GM12878 (cell line): ENCODE measurements at regions not wholly inside any gene's neighbourhood (a gene's known extent, or its start where the extent isn't known, plus 50 kb on each side); places are given as distances from the start of the nearest gene placed in this dataset.

ENCODE experiments used
- ATAC-seq: fragments of 200-7000 bp; cut with Tn5 transposase; 3 replicates; pipeline ENCODE4 v1.9.1; 2020; ENCODE audit warnings: mild to moderate bottlenecking, moderate library complexity
- BruUV-seq: library from RNA; stranded (reverse); fragments of 400-500 nt; replicated peaks from 2 replicates; lab custom pipeline; 2021; lab: Mats Ljungman, UMichigan
- CTCF ChIA-PET: fragments of 300-600 bp; sonication (Branson Sonifier 250); formaldehyde crosslinking; extraction: SDS; loops from one replicate; lab custom pipeline; 2021; ENCODE audit warnings: inconsistent platforms; lab: Yijun Ruan, JAX
- POLR2A ChIA-PET: fragments of 350-600 bp; formaldehyde crosslinking; extraction: SDS; loops from one replicate; lab custom pipeline; 2021; ENCODE audit warnings: inconsistent platforms; lab: Charles Lee
- RAD21 ChIA-PET: fragments of 300-600 bp; sonication (Branson Sonifier 250); formaldehyde crosslinking; loops from one replicate; lab custom pipeline; 2023; ENCODE audit warnings: antibody characterized with exemption; ENCODE audit not compliant: unreplicated experiment; lab: Charles Lee
- SMC1A ChIA-PET: fragments of 300-600 bp; sonication (Branson Sonifier 250); formaldehyde crosslinking; loops from one replicate; lab custom pipeline; 2023; ENCODE audit not compliant: unreplicated experiment, uncharacterized antibody; lab: Charles Lee
- DNase-seq: peaks from one replicate; pipeline ENCODE4 v3.0.0-alpha.2; 2011; ENCODE audit warnings: low read depth, low spot score
- FAIRE-seq: peaks from 3 replicates; lab custom pipeline; 2011; peaks lifted over from hg19 to GRCh38; lab: Jason Lieb, UNC
- H2AFZ ChIP-seq: 2 replicates; pipeline ENCODE4 v1.6.0; 2011; ENCODE audit warnings: low read depth, low read length, control low read depth; ENCODE audit not compliant: control insufficient read depth
- H3K27ac ChIP-seq: 2 replicates; pipeline ENCODE4 v1.5.1; 2011; ENCODE audit warnings: control low read depth; ENCODE audit not compliant: control insufficient read depth, insufficient read depth
- H3K27me3 ChIP-seq, 2 experiments: replicated peaks in 1 of 2; 2 replicates each; pipeline versions ENCODE4 v1.6.0 to v1.6.1; 2011; ENCODE audit warnings: low read length in 1 of 2; ENCODE audit not compliant: control insufficient read depth in 2 of 2, insufficient read depth in 2 of 2
- H3K36me3 ChIP-seq, 2 experiments: 2 replicates each; pipeline ENCODE4 v1.5.1; 2011; ENCODE audit warnings: low read length in 1 of 2; ENCODE audit not compliant: control insufficient read depth in 2 of 2, insufficient read depth in 2 of 2
- H3K4me1 ChIP-seq: 2 replicates; pipeline ENCODE4 v1.6.1; 2011; ENCODE audit warnings: mild to moderate bottlenecking, low read length, moderate library complexity, mixed read lengths; ENCODE audit not compliant: control insufficient read depth, insufficient read depth
- H3K4me2 ChIP-seq: 2 replicates; pipeline ENCODE4 v1.6.0; 2011; ENCODE audit warnings: control low read depth; ENCODE audit not compliant: control insufficient read depth, insufficient read depth
- H3K4me3 ChIP-seq: fragments of 200-600 bp; sonication (generic); 2 replicates; pipeline ENCODE4 v1.5.1; 2016
- H3K79me2 ChIP-seq: 2 replicates; pipeline ENCODE4 v1.6.0; 2011; ENCODE audit warnings: low read length; ENCODE audit not compliant: control insufficient read depth, insufficient read depth
- H3K9ac ChIP-seq: 2 replicates; pipeline ENCODE4 v1.8.0; 2011; ENCODE audit warnings: low read length, control low read depth, mixed read lengths; ENCODE audit not compliant: control insufficient read depth, insufficient read depth
- H3K9me3 ChIP-seq: replicated peaks from 3 replicates; pipeline ENCODE4 v1.5.1; 2011; ENCODE audit warnings: mild to moderate bottlenecking, low read length; ENCODE audit not compliant: control insufficient read depth, insufficient read depth
- H4K20me1 ChIP-seq: 2 replicates; pipeline ENCODE4 v1.6.0; 2011; ENCODE audit not compliant: control insufficient read depth, insufficient read depth
- ASH2L ChIP-seq: fragments of 300-600, 200-600 bp; sonication (generic); IDR thresholded peaks from 2 replicates; pipeline ENCODE4 v1.6.1; 2017; ENCODE audit warnings: low read depth, mild to moderate bottlenecking, borderline replicate concordance
- CBFB ChIP-seq: IDR thresholded peaks from 2 replicates; pipeline ENCODE4 v1.6.1; 2016; ENCODE audit warnings: antibody characterized with exemption, low read depth
- E4F1 ChIP-seq: fragments of 450-650 bp; IDR thresholded peaks from 2 replicates; pipeline ENCODE4 v1.6.1; 2018; ENCODE audit warnings: borderline replicate concordance, mild to moderate bottlenecking; ENCODE audit not compliant: partially characterized antibody
- ETV6 ChIP-seq, 2 experiments: fragments of 450-650 bp in 1 of 2; IDR thresholded peaks in 1 of 2; conservative IDR thresholded peaks in 1 of 2; 2 replicates each; pipeline ENCODE4 v1.6.1; 2014; ENCODE audit warnings: antibody characterized with exemption in 1 of 2, borderline replicate concordance in 1 of 2, low read depth in 1 of 2, mild to moderate bottlenecking in 1 of 2, moderate library complexity in 1 of 2
- FOXM1 ChIP-seq: IDR thresholded peaks from 2 replicates; pipeline ENCODE4 v1.6.1; 2012; ENCODE audit warnings: low read depth, mild to moderate bottlenecking, inconsistent platforms, low read length, moderate library complexity
- IKZF2 ChIP-seq, 2 experiments: fragments of 450-650 bp; IDR thresholded peaks; 2 replicates each; pipeline ENCODE4 v1.6.1; 2017; ENCODE audit warnings: mild to moderate bottlenecking in 2 of 2, moderate library complexity in 2 of 2
- IRF4 ChIP-seq: IDR thresholded peaks from 2 replicates; pipeline ENCODE4 v1.6.1; 2011; ENCODE audit warnings: low read depth, low read length
- JUNB ChIP-seq: IDR thresholded peaks from 2 replicates; pipeline ENCODE4 v1.6.1; 2016; ENCODE audit warnings: antibody characterized with exemption, mild to moderate bottlenecking
- LARP7 ChIP-seq: fragments of 450-650 bp; IDR thresholded peaks from 2 replicates; pipeline ENCODE4 v1.6.1; 2017; ENCODE audit warnings: mild to moderate bottlenecking
- MEF2A ChIP-seq: IDR thresholded peaks from 2 replicates; pipeline ENCODE4 v1.6.1; 2011; ENCODE audit warnings: low read depth, mild to moderate bottlenecking, low read length, moderate library complexity; ENCODE audit not compliant: insufficient read depth
- MTA3 ChIP-seq: IDR thresholded peaks from 2 replicates; pipeline ENCODE4 v1.6.1; 2012; ENCODE audit warnings: low read length, inconsistent platforms, borderline replicate concordance
- NFIC ChIP-seq: IDR thresholded peaks from 2 replicates; pipeline ENCODE4 v1.6.1; 2012; ENCODE audit warnings: low read depth, mild to moderate bottlenecking, inconsistent platforms, low read length, moderate library complexity
- PAX8 ChIP-seq: fragments of 450-650 bp; IDR thresholded peaks from 2 replicates; pipeline ENCODE4 v1.6.1; 2017; ENCODE audit warnings: mild to moderate bottlenecking, moderate library complexity
- POLR2AphosphoS5 ChIP-seq: IDR thresholded peaks from 2 replicates; pipeline ENCODE4 v1.6.1; 2011; ENCODE audit warnings: mild to moderate bottlenecking, low read length, inconsistent platforms
- POU2F2 ChIP-seq: IDR thresholded peaks from 3 replicates; pipeline ENCODE4 v1.6.1; 2011; ENCODE audit warnings: low read depth, mild to moderate bottlenecking, low read length, borderline replicate concordance
- RUNX3 ChIP-seq: IDR thresholded peaks from 2 replicates; pipeline ENCODE4 v1.6.1; 2012; ENCODE audit warnings: low read length, inconsistent platforms
- SP1 ChIP-seq: IDR thresholded peaks from one replicate; pipeline ENCODE4 v1.6.1; 2011; ENCODE audit warnings: low read depth, low read length
- SREBF1 ChIP-seq: IDR thresholded peaks from 2 replicates; pipeline ENCODE4 v1.6.1; 2012; ENCODE audit warnings: mild to moderate bottlenecking, low read length
- ZBTB33 ChIP-seq: fragments of 450-650 bp; IDR thresholded peaks from 2 replicates; pipeline ENCODE4 v1.6.1; 2017; ENCODE audit warnings: mild to moderate bottlenecking
- WGBS: methylation state at CpG from one replicate; pipeline ENCODE4 v1.1.6; 2016; ENCODE audit warnings: low lambda C conversion rate; ENCODE audit not compliant: insufficient replicate concordance, insufficient coverage; ENCODE audit errors: missing lambda C conversion rate; 5-methylcytosine and 5-hydroxymethylcytosine counted together
- in situ Hi-C: fragments of 300-500 bp; cut with MboI; formaldehyde crosslinking; loops from 9 replicates; pipeline ENCODE4 v1.14.3; 2018; ENCODE audit warnings: mixed read lengths
- intact Hi-C: fragments of 100-400 bp; cut with micrococcal nuclease; formaldehyde crosslinking; loops from one replicate; pipeline ENCODE4 v1.14.2; 2022; ENCODE audit not compliant: unreplicated experiment
- TF ChIP-seq, protein P1 (sequence below): fragments of 450-650 bp; IDR thresholded peaks from 2 replicates; pipeline ENCODE4 v1.6.1; 2017; ENCODE audit warnings: mild to moderate bottlenecking, low read depth, inconsistent platforms; ENCODE audit not compliant: poor library complexity, severe bottlenecking

DNA sequence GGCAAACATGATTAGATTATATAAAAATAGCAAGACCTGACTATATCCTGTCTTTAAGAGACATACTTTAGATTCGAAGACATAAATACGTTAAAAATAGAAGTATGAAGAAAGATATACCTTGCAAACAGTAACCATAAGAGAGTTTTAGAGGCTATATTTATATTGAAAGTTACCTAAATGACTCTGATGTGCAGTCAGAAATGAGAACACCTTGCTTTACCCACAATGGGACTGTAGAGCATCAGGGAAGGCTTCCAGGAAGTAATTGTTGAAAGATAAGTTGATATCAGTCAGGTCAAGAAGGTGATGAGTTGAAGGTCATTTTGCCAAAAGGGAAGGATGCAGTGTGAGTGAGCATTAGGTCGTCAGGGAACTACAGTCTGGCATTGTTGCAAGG lies 110.2 kb downstream of the NEDD1 start:
- H3K4me1 ChIP-seq = no peaks in the 10 kb centered on the region
- no peak overlapping the region for H2AFZ ChIP-seq
- ChIA-PET RAD21 (no interaction called here), POLR2A (no interaction called here), SMC1A (no interaction called here), CTCF (no interaction called here)
- FAIRE-seq (no peak), ATAC-seq (no peak; the same call in 2 of the 3 replicates), DNase-seq (no peak)
- BruUV-seq = no TSS peak
- H3K79me2 ChIP-seq = no peaks in the 10 kb centered on the region
- no peaks in the 10 kb centered on the region for H3K36me3 ChIP-seq
- no peaks in the 10 kb centered on the region for H3K9me3 ChIP-seq
- intact Hi-C loops = no loop called here
- H3K9ac ChIP-seq = no peak overlapping the region
- H3K4me3 ChIP-seq = no peak overlapping the region
- in situ Hi-C loops = no loop called here
- no peaks in the 10 kb centered on the region for H3K27me3 ChIP-seq
- no peak overlapping the region for H3K4me2 ChIP-seq
- WGBS = 1% methylated on average over 3 of the region's 3 CpGs
- no peak overlapping the region for H3K27ac ChIP-seq
- H4K20me1 ChIP-seq = no peaks in the 10 kb centered on the region
- no peak for TF ChIP-seq CBFB
- TF ChIP-seq SP1 = no peak
- TF ChIP-seq LARP7 = no peak
- TF ChIP-seq RUNX3 = peak; percentile 70
- TF ChIP-seq PAX8 = no peak
- TF ChIP-seq POU2F2 = no peak
- peak in 1 of 2 experiments; percentile 73; a peak in 2 of 4 replicates for TF ChIP-seq ETV6 (conservative IDR thresholded peaks at IDR 0.05 in 1 of 2, IDR thresholded peaks at IDR 0.05 in 1 of 2; ENCODE audit: borderline replicate concordance in 1 of 2, low read depth in 1 of 2)
- no peak for TF ChIP-seq E4F1
- TF ChIP-seq, protein P1, sequence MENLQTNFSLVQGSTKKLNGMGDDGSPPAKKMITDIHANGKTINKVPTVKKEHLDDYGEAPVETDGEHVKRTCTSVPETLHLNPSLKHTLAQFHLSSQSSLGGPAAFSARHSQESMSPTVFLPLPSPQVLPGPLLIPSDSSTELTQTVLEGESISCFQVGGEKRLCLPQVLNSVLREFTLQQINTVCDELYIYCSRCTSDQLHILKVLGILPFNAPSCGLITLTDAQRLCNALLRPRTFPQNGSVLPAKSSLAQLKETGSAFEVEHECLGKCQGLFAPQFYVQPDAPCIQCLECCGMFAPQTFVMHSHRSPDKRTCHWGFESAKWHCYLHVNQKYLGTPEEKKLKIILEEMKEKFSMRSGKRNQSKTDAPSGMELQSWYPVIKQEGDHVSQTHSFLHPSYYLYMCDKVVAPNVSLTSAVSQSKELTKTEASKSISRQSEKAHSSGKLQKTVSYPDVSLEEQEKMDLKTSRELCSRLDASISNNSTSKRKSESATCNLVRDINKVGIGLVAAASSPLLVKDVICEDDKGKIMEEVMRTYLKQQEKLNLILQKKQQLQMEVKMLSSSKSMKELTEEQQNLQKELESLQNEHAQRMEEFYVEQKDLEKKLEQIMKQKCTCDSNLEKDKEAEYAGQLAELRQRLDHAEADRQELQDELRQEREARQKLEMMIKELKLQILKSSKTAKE = no peak
- 0 out of 2 replicates have a peak, but pooled peaks have one; percentile 48 for TF ChIP-seq NFIC
- TF ChIP-seq MTA3 = 0 out of 2 replicates have a peak, but pooled peaks have one; percentile 31
- TF ChIP-seq MEF2A = peak; percentile 62; the same call in 1 of the 2 replicates
- TF ChIP-seq IKZF2 (IDR thresholded peaks at IDR 0.05) = no peak
- peak; percentile 62 for TF ChIP-seq JUNB
- no peak for TF ChIP-seq IRF4
- TF ChIP-seq SREBF1 = no peak
- TF ChIP-seq POLR2AphosphoS5 = no peak
- no peak for TF ChIP-seq ASH2L
- no peak for TF ChIP-seq ZBTB33
- peak; percentile 67; the same call in 1 of the 2 replicates for TF ChIP-seq FOXM1
